ENCODE measurements at regions not wholly inside any gene's neighbourhood (a gene's known extent, or its start where the extent isn't known, plus 50 kb on each side); places are given as distances from the start of the nearest gene placed in this dataset.

DNA sequence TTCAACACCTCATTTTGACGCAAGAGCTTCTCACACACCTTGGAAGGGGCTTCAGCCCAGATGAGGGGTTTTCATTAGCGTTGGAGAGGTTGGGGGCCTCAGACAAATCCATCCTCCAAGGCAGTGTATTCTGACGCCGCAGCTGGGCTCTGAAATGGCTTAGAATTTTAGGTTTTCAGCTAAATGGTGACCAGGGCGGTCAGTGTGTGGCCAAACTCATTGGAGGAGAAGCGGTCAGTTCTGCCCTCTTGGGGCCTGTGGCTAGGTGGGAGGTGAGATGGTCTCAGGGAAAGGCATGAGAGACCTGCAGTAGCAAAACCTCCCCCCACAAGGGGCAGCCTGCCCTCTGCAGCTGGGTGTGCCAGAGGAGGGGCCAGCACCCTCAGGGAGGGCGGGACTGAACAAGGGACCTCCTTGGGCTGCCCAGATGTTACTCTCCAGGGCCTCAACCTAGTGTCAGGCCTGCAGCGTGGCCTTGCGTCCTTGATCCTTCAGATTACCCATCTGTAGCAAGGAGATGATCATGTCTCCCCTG is 155.8 kb downstream of the URI1 start:
- ChIA-PET POLR2A (ENCODE audit: low non-redundant PET) (no interaction called here), CTCF (no interaction called here)
- TF ChIP-seq, protein P1, sequence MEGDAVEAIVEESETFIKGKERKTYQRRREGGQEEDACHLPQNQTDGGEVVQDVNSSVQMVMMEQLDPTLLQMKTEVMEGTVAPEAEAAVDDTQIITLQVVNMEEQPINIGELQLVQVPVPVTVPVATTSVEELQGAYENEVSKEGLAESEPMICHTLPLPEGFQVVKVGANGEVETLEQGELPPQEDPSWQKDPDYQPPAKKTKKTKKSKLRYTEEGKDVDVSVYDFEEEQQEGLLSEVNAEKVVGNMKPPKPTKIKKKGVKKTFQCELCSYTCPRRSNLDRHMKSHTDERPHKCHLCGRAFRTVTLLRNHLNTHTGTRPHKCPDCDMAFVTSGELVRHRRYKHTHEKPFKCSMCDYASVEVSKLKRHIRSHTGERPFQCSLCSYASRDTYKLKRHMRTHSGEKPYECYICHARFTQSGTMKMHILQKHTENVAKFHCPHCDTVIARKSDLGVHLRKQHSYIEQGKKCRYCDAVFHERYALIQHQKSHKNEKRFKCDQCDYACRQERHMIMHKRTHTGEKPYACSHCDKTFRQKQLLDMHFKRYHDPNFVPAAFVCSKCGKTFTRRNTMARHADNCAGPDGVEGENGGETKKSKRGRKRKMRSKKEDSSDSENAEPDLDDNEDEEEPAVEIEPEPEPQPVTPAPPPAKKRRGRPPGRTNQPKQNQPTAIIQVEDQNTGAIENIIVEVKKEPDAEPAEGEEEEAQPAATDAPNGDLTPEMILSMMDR (conservative IDR thresholded peaks at IDR 0.05; ENCODE audit: low read depth), result no peak
- H3K27ac ChIP-seq, result no peak overlapping the region
- DNase-seq (ENCODE audit: low spot score), result no peak

DNA sequence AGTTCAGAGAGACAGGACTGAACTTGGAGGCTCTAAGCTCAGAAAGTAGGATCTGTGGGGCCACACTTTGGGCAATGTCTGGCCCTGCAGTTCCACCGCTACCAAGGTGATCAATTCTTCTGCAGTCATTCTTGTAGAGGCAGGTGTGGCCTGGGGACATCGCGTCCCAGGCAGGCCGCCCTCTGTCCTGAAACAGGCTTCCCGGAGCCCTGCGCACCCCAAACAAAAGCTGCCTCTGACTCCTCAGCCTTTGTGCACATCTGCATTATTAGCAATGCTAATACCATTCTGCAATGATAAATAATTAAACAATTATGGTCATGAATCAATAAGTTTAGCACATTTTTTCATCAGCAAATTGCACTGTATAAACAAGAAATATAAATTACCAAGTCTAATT is 160.2 kb downstream of the URI1 start:
- ChIA-PET CTCF (no interaction called here), POLR2A (ENCODE audit: low non-redundant PET) (no interaction called here)
- H3K27ac ChIP-seq, result no peak overlapping the region
- DNase-seq (ENCODE audit: low spot score), result no peak
- TF ChIP-seq, protein P1 (conservative IDR thresholded peaks at IDR 0.05; ENCODE audit: low read depth), result no peak

DNA sequence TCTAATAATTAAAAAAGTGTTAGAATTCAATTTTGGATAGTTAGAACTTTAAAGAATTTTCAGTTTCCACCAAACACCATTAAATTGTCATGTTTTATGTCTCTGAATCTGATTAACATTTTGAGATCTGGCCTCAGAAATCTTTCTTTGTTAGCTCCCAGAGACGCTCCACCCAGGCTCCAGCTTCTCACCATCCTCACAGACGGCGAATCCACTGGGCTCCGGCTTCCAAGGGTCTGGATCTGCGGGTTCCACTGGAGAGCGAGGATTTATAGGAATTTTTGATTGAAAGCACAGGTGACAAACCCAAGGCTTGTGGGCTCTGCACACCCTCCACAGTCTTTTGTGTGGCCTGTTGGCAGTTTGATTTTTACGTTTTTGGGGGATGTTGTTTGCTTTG is 160.6 kb downstream of the URI1 start:
- POLR2A ChIA-PET (ENCODE audit: low non-redundant PET), result no interaction called here
- H3K27ac ChIP-seq, result no peak overlapping the region
- TF ChIP-seq, protein P1 (conservative IDR thresholded peaks at IDR 0.05; ENCODE audit: low read depth), result no peak
- CTCF ChIA-PET, result no interaction called here
- no peak for DNase-seq (ENCODE audit: low spot score)

DNA sequence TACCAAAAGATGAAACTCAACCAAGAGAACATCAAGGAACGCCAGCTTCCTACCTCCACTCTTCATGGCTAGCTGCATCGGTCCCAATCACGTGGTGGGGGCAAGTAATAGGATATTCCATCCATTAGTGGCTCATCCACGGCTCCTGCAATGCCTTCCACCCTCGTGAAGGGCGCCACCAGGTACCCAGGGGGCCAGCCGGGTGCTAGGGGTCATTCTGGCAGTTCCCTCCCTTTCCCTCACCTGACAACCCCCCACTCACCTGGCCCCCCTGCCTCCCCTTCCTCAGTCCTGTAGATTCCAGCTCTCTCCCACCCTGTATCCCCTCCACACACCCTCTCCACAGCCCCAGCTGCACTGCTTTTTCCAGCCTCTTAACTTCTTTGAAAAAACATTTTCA is 161.9 kb downstream of the URI1 start:
- TF ChIP-seq, protein P1 (conservative IDR thresholded peaks at IDR 0.05; ENCODE audit: low read depth), result no peak
- ChIA-PET CTCF (no interaction called here), POLR2A (ENCODE audit: low non-redundant PET) (no interaction called here)
- DNase-seq (ENCODE audit: low spot score), result no peak
- no peak overlapping the region for H3K27ac ChIP-seq

DNA sequence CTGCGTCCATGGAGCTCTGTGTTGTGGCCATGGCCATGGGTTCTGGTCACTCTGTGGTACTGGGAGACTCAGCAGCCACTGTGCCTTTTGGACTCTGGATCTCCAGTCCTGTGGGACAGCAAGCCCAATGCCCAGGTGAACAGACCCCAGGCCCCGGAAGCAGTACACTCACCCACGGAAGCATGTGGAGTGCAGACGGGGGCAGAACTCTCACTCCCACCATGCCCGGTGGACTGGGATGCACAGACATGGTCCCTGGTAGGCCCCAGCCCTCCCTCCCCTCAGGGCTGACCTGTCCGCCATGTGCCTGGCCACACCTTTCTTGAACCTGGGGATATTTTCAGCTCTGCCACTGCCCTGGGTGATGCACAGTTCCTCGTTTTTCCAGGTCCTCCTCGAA is 163.3 kb downstream of the URI1 start:
- no peak for DNase-seq (ENCODE audit: low spot score)
- CTCF ChIA-PET, result no interaction called here
- TF ChIP-seq, protein P1 (conservative IDR thresholded peaks at IDR 0.05; ENCODE audit: low read depth), result no peak
- no peak overlapping the region for H3K27ac ChIP-seq
- POLR2A ChIA-PET (ENCODE audit: low non-redundant PET), result no interaction called here

DNA sequence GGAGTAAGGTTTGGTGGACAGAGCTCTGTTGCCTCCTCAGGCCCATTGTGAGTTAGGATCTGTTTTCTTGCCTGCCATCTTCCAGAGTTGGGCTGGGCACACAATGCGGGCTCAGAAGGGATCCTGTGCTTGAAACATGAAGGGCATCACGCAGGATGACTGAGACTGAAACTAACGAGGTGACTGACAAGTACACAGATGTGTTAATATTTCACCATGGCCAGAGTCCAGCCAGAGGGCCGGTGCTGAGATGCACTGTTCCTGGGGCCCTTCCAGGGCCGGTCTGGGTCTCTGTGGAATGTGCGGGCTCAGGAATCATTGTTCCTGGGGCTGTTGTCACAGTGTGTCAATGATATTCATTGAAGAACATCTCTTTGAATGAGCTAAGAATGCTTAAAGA is 163.7 kb downstream of the URI1 start:
- POLR2A ChIA-PET (ENCODE audit: low non-redundant PET), result no interaction called here
- CTCF ChIA-PET, result no interaction called here
- no peak overlapping the region for H3K27ac ChIP-seq
- TF ChIP-seq, protein P1 (conservative IDR thresholded peaks at IDR 0.05; ENCODE audit: low read depth), result no peak
- no peak for DNase-seq (ENCODE audit: low spot score)
